Fibroblast of skin of left quadriceps (primary cell): ENCODE measurements at regions not wholly inside any gene's neighbourhood (a gene's known extent, or its start where the extent isn't known, plus 50 kb on each side); places are given as distances from the start of the nearest gene placed in this dataset.
A peak's percentile ranks its signal among the peaks of the same experiment; 100 is the strongest.
"Not testable (repeated sequence)": the region's sequence is repeated elsewhere in the genome, so short reads cannot be mapped to it uniquely, and the experiment has no call there.

Experiments
- DNase-seq, 2 experiments: peaks; one replicate each; pipeline ENCODE4 v3.0.0-alpha.2; 2013; ENCODE audit warnings: low read depth in 2 of 2

DNA sequence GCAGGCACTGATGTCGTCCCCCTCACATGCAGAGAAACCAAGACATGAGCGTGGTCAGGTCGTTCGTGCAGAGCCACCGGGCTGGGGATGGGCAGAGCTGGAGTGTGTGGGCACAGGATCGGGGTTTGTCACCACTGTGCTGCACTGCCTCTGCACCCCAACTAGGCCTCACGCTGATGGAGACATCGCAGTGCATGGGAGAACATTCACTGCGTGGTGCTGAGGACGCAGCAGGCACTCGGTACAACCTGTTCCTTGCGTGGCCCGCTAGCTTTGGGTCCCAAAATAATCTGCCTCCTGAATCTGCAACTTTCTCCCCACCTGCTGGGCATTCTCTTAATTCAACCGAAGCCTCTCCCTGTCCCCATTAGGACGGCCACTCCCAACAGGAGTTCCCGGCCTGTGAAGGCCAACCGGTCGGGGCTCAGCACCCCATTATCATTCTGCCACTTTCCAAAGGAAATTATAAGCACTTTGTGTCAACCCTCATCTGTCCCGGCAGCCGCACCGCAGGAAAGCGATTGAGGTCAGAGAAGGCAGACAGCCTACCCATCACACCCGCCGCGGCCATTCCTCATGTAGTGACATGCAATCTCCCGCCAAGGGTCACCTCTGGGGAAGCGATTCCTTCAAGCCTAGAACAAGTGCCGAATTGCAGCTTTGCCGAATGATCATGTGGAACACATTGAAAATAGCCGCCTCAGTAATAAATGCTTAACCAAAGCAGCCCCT is 490.4 kb downstream of the MN1 start:
- DNase-seq, result no peak

DNA sequence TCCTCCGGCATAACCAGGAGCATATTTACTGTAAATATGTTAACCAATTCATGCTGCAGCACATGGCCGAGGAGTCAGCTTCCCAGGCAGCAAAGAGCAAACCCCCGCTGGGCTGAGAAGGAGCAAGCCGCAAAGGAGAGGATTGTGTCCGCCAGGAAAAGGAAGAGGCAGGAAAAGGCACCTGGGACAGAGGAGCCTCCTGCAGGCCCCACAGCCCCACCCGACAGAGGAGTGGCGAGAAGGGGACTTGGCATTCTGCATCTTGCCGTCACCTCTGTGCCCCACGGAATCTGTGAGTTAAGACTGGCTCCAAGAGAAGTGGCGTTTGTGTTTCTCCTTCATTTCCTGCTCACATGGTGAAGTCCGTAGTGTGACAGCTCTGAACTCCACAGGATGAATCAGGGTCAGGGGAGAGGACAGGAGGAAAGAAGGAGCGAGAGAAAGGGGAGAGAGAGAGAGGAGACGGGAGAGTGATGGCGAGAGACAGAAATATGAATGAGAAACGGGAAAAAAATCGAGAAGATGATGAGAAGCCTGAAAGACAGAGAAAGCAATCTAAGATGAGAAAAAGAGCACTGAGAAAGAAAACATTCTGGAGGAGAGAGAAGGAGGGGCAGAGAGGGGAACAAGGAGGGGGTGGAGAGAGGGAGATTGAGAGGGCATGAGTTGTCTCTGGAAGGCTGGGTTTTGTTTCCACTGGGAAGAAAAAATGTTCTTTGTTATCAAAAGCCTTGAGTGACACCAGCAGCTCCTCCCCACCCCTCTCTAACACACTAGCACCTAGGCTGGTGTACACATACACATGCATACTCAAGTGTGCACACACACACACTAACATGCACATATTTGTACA is 489.6 kb downstream of the MN1 start:
- DNase-seq, result no peak

DNA sequence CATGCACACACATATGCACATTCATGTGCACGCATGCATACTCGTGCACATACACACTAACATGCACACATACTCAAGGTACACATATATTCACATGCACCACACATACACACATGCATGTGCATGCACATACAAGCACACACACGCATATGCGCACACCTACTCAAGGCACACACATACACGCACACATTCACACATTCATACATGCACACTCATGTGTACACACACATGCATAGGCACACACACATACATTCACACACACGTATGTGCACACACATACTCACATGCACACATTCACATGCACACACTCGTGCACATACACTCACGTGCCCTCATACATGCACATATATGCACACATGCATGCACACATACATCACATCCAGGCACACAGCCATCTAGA is 489.0 kb downstream of the MN1 start:
- no peak for DNase-seq

DNA sequence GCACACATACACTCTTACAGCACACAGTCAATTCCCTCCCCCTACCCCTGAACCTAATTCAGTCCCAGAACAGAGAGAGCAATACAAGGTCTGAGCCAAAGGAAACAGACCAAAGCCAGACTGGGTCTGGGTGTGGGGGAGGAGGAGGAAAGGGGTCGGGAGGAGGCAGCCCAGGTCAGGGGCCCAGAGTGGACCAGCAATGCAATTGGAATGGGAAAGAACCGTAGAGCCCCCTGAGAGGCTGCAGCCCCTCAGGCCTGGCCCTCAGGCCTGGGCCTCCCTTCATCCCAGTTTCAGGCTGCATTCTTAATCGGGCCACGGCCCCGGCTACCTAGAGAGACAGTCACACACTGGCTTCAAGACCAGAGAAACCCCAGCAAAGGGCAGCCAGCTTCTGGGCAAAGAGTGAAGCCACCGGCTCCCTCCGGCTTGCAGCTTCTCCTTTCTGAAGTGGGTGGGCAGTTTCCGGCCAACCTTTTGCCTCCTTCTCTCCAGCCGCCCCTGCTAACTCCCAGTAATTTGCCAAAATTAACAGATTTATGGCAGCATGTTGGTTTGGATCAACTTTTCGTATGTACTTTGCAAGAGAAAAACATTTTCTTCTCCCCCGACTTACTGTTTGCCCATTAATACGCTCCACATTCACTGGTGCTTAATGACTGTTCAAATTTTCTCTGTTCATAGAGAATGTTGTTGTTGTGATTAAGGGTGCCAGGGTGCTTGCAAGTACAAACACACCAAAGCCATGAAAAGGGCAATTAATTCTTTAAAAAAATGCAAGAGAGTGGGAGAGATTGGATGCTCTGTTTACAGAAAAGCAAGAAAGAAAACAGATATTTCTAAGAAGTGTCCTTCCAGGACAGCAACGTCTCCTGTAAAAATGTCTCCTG is 488.3 kb downstream of the MN1 start:
- no peak for DNase-seq

DNA sequence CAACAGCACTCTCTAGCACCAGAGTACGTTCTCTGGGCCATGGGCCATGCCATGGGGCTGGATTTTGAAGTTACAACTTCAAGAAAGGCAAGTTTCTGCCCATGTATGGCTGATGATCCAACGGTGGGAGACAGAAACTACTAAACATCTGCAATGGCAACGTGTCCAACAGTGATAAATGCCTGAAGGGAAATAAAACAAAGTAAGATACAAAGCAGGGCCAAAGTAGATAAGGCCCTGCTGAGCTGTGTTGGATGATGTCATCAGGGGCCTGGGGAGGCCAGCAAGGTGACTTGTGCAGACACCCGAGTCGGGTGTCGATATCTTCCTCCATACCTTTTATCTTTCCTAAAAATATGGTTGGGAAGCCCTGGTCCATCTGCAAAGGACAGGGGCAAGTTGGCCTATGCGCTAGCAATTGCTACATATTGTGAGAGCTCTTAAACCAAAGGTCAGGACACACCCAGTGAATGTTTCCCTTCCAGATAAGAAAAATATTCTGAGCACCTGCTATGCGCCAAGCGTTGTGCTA is 487.2 kb downstream of the MN1 start:
- DNase-seq, result no peak

DNA sequence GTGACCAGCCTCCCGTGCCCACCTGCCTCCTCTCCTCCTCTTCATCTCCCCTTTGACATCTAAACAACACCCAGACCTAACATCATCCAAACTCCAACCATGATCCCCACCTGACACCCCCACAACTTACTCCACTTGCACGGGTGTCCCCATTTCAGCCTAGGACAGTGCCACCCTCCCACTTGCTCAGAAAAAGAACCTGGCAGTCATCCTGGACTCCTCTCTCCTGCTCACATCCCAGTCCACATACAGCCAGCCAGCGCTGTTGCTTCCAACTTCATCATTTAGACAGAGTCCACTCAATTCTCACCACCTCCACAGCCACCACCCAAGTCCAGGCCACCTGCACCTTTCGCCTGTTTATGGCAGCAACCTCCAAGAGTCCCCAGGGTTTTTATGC is 485.7 kb downstream of the MN1 start:
- no peak for DNase-seq

DNA sequence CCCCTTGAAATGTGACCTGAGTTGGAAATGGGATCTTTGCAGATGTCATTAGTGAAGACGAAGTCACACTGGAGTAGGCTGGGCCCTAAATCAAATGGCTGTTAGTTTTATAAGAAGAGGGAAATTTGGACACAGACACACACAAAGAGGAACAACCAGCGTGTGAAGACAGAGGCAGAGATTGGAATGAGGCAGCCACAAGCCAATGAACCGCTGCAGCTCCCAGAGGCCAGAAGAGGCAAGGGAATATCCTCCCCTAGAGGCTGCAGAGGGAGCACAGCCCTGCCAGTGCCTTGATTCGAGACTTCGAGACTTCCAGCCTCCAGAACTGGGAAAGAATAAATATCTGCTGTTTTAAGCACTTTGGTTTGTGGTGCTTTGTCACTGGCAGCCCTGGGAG is 484.5 kb downstream of the MN1 start:
- DNase-seq, result no peak

DNA sequence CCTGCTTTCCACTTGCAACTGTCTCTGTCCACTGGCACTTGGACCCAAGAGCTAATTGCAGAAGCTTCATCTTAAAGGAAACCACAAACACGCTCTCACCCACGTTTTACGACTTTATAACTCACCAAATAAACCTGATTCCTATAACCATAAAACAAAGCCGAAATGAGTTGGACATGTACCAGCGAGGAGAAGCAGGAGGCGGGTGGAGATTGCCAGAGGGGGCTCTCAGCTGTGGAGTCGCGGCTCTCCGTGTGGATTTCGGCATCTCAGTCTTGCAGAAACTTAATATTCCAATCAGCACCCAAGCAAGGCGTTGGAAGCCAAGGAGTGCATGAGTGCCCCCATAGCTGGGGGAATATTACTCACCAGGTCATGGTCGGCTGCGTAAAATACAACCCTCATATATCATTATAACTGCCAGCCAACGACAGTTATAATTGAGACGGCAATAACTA is 483.6 kb downstream of the MN1 start:
- DNase-seq, result peak; percentile 91 to 92

DNA sequence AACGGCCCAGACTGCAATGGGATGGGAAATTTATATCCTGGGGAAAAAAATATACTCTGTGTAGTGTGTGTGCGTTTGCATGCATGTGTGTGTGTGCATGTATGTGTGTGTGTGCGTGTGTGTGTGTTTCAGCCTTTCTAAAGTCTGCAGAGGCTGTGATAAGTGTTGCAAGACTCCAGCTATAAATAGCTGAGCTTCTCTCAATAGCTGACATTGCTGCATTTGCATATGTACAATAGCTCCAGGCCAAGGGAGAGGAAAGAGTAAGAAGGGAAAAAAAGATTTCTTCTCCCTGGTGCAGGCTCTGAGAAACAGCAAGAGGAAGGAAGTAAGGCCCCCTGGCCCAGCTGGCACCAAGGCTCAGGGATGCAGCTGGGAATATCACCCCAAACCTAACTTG is 483.0 kb downstream of the MN1 start:
- peak; percentile 91 to 93 for DNase-seq

DNA sequence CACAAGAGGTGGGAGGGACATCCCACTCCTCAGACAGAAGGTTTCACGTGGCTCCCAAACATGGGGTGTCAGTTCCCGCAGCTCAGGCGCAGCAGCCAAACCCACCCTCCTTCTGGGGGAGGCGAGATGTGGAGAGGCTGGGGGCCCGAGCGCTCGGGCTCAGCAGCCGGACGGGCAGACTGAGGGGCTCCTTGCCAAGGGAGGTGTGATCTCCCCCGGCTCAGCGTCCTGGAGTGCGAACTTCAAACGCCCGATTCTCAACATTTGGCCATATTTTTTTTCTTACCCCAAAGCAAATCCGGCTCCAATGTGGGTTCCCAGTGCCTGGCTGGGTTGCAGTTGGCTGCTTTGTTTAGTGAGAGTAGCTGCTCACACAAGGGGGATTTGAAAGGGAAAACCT is 477.9 kb downstream of the MN1 start:
- no peak for DNase-seq

DNA sequence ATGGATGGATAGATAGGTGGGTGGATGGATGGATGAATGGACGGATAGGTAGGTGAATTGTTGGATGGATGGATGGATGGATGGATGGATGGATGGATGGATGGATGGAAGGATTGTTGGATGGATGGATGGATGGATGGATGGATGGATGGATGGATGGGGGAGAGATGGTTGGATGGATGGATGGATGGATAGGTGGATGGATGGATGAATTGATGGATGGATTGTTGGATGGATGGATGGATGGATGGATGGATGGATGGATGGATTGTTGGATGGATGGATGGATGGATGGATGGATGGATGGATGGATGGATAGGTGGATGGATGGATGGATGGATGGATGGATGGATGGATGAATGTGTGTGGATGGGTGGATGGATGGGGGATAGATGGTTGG is 476.6 kb downstream of the MN1 start:
- not testable (repeated sequence) for DNase-seq

DNA sequence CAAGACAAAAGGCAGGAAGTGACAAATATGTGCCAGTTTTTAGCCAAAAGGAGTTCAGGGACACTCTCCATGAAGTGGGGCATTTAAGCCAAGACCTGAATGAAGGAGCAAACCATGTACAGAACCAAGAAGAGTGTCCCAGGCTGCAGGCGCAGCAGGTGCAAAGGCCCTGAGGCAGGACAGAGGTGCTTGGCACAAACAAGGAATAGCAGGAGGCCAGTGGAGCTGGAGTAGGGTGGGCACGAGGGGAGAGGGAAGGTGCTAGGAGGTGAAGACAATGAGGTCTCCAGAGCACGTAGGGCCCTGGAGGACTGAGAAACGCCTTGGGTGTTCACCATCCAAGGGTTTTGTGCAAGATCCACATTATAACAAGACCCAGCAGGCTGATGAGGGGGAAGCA is 474.1 kb downstream of the MN1 start:
- DNase-seq, result no peak

DNA sequence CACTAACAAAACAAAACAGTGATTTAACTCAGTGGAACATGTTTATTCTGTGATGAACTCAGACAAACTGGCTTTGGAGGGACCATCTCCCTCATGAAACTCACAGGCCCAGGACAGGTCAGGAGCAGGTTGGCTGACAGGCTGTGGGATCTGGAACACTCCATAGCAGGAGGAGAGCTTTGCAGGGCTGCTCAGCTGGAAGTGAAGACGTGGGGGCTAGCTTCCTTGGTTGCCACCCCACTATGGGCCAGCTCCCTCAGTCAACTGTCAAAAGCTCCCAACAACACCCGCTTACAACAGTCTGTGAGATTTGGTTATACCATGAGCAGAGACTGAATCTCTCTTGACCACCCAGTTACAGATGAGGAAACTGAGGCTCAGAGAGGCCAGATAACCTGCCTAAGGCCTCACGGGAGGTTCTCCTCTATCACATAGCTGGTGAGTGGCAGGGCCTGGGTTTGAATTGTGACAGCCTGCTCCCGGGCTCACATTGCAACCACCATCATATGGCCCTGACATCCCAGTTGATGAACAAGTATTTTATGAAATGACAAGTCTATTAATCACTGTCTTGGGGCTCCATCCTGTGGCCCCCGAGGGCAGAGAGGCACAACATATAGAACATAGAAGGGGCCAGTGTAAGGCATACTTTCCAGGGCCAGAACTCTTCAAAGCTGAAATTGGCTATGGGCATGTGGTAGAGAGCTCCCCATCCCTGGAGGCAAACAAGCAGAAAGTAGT is 473.4 kb downstream of the MN1 start:
- no peak for DNase-seq

DNA sequence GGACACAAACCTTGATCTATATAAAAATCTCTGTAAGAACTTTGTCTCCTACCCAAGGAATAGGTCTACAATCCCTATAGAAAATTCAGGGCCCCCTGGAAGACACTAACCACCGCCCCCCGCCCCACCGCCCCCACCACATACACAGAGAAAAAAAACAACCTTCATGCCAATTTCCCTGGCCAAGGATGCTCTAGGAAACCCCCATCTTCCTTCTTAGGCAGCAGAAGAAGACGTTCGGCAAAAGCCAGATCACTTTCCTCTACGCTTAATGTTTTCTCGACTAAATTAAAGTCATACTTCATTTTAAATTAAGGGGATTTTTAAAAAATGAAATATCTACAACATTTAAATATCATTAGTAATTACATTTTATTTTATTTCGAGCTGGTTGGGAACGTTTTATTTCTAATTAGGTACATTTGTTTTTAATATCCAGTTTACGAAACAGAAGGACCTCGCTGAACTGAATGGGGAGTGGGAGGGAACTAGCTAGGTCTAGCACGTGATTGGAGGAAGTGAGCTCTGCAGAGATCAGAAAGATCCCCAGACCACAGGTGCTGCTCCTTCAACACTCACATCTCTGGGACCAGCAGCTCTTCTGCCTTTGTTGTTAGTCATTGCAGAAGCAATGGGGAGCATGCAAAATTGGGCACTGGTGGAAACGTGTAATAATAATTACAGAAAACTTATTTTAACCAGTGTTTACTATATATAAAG is 472.3 kb downstream of the MN1 start:
- no peak for DNase-seq

DNA sequence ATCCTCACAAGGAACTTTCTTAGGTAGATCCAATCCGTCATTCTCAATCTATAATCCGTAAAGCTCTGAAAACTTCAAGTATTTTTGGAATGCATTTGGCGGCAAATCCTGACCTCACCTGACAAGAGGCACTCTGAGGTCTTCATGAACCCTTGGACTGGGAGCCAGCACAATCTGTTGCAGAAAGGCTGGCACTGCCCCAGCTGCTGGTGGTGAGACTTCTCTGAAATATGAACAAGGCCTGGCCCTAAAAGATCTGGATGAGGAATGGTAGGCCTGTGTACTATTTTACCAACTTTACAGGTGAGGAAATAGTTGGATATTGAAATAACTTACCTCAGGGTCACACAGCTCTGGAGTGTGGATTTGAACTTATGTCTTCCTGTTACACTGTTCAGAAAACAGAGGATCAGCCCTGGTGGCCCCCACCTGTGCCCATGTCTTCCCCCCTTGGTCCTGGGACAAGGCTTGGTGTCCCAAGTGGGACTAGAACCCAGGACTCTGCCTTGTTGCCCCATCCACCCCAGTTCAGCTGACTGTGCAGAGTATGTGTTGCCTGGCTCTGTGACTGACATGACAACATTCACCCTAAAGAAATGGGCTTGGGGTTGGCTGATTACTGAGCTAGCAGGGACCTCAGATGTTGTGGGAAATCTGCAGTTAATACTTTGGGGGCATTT is 471.4 kb downstream of the MN1 start:
- no peak for DNase-seq

DNA sequence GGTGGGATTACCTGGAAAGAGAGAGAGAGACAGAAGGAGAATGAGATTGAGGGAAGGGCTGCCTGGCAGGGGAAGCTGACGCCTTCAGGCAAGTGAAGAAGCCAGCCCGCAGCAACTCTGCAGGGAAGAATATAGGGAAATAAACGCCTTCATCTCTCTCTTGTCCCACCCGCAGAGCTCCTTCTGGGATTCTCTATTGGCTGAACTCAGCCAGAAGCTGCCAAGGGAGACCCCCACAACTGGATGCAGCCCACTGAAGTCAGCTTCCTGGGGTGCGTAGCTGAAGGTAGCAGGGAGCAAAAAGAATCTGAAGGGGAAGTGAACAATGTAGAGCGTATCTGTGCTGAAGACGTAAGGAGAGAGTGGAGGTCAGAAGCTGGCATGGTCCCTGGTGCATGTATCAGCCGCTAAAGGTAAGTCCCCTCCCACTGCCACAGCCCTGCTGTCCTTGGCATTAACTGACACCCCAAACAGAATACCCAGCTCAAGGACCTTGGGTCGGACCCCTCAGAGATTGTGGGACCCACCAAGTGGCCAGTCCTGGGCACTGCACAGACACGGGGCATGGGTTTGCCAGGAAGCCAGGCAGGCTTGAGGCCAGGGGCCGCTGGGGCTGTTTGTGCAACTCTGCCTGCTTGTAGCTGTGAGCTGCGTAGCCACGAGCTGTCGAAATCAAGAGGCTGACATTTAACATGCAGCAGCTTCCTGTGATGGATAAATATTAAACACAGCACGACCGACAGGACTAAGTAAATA is 469.9 kb downstream of the MN1 start:
- DNase-seq, result no peak

DNA sequence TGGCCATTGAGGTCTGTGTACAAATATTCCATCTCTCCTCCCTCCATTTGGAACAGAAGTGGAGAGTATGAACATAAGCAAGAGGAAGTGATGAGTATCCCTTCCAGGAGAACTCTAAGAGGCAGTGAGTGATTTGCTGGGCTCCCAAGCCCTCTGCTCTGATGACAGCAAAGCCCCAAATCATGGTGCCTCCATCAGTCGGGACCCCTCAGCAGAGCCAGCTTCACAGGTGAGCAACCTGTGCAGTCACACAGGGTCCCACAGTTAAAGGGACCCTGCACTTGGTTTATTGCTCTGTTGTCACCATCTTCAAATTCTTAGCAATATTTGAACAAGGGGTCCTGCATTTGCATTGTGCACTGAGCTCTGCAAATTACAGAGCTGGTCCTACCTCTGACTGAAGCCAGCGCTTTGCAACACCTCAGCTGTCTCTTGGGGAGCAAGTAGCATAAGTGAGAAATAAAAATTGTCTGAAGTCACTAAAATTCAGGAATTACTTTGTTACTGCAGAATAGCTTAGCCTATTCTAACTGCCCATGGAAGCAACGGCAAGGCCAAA is 466.4 kb downstream of the MN1 start:
- no peak for DNase-seq

DNA sequence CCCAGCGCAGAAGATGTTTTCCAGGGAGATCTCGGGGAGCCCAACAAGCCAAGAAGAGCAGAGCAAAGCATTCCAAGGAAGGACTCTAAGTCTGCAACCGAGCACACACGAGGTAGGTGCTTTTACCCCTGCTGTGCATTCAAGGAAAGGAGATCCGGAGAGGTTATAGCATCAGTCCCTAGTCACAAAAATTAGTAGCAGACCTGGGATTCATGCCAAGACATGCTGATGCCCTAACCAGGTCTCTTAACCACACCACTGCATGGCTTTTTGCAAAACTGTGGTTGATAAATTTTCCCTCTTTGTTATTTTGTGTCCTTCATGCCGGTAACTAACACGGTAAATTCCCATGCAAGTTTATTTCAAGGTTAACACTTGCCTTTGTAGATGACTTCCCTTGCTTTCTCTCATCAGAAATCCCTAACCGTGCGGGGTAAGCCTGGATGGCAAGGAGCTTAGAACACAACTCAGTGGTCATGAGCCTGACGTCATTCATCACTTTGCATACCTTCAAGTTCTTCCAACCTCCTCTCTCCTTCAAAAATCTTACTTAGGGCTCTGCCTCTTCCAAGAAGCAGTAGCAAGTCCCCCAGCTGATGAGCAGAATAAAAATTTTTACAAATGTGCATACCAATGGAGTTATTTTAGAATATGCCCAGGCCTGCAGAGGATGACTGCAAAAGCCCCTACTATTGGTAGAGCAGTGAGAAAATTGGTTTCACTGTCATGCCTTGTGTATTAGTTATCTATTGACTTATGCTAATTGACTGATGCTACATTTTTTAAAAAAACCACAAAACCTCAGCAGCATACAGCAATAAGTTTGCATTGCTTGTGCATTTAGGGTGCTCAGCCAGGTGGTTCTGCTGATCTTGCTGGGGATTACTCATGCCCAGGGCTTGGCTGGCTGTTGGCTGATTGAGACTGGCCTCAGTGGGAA is 465.1 kb downstream of the MN1 start:
- peak; percentile 74 to 75 for DNase-seq
